Adrenal gland (tissue), 5 donors: ENCODE measurements at regions not wholly inside any gene's neighbourhood (a gene's known extent, or its start where the extent isn't known, plus 50 kb on each side); places are given as distances from the start of the nearest gene placed in this dataset.

Source experiments
- POLR2A ChIP-seq, 2 donors: fragments of 450-650 bp; IDR thresholded peaks; one replicate each; pipeline ENCODE4 v1.6.1; 2017; ENCODE audit warnings: antibody characterized with exemption in 2 of 2, mild to moderate bottlenecking in 2 of 2, moderate library complexity in 1 of 2
- TF ChIP-seq, protein P1 (sequence below), 6 experiments: fragments of 450-650 bp in 4 of 6; fragments of 200-600 bp in 2 of 6; sonication (generic) in 1 of 6; IDR thresholded peaks; 1 replicate in 5 of 6; 2 replicates in 1 of 6; pipeline versions ENCODE4 v1.5.1 to v1.8.0; 2016 to 2021; ENCODE audit warnings: antibody characterized with exemption in 6 of 6, mild to moderate bottlenecking in 2 of 6, moderate library complexity in 1 of 6
- donor health status: DM: no; HTN: no; CAD: no.

DNA sequence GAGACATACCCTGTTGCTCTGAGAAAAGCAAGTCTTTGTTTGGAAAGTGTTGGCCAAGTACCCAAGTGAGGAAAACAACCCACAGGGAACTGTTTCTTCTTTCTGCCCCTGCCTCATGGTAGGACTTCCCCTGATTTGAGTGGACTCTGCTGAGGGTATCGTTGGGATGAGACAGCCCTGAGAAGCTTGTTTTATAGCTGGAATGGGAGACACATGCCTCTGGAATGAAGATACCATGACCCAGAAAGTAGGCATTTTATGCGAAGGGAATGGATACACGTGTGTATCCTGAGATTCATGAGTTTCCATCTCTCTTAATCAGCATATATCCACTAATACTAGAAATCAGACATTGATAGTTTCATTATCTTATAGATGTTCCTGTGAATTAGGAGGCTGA is 382.3 kb downstream of the ATP23 start:
- no peak for TF ChIP-seq POLR2A (IDR thresholded peaks at IDR 0.05)
- TF ChIP-seq, protein P1, sequence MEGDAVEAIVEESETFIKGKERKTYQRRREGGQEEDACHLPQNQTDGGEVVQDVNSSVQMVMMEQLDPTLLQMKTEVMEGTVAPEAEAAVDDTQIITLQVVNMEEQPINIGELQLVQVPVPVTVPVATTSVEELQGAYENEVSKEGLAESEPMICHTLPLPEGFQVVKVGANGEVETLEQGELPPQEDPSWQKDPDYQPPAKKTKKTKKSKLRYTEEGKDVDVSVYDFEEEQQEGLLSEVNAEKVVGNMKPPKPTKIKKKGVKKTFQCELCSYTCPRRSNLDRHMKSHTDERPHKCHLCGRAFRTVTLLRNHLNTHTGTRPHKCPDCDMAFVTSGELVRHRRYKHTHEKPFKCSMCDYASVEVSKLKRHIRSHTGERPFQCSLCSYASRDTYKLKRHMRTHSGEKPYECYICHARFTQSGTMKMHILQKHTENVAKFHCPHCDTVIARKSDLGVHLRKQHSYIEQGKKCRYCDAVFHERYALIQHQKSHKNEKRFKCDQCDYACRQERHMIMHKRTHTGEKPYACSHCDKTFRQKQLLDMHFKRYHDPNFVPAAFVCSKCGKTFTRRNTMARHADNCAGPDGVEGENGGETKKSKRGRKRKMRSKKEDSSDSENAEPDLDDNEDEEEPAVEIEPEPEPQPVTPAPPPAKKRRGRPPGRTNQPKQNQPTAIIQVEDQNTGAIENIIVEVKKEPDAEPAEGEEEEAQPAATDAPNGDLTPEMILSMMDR (IDR thresholded peaks at IDR 0.05): no peak
